ENCODE measurements at regions not wholly inside any gene's neighbourhood (a gene's known extent, or its start where the extent isn't known, plus 50 kb on each side); places are given as distances from the start of the nearest gene placed in this dataset.
"Not testable (repeated sequence)": the region's sequence is repeated elsewhere in the genome, so short reads cannot be mapped to it uniquely, and the experiment has no call there.

DNA sequence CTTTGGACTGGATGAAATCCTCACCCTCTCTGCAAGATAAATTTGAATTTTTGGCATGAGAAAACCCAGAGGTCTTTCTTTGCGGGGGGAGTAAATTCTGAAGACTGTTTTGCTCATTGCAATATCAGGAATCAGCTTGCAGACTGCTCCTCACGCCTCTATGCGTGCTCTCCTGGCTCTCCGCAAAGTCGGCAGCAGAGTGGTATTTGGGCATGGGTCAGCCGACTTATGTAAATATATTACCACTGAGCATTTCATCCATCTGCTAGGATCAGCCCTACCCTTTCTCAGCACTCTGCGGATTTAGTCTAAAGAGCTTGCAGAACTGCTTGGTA, 288.0 kb downstream of the ASMT start:
- TF ChIP-seq, protein P1, sequence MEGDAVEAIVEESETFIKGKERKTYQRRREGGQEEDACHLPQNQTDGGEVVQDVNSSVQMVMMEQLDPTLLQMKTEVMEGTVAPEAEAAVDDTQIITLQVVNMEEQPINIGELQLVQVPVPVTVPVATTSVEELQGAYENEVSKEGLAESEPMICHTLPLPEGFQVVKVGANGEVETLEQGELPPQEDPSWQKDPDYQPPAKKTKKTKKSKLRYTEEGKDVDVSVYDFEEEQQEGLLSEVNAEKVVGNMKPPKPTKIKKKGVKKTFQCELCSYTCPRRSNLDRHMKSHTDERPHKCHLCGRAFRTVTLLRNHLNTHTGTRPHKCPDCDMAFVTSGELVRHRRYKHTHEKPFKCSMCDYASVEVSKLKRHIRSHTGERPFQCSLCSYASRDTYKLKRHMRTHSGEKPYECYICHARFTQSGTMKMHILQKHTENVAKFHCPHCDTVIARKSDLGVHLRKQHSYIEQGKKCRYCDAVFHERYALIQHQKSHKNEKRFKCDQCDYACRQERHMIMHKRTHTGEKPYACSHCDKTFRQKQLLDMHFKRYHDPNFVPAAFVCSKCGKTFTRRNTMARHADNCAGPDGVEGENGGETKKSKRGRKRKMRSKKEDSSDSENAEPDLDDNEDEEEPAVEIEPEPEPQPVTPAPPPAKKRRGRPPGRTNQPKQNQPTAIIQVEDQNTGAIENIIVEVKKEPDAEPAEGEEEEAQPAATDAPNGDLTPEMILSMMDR (conservative IDR thresholded peaks at IDR 0.05; ENCODE audit: low read depth, low read length): no peak
- H3K4me3 ChIP-seq (ENCODE audit: low read depth, low read length): no peak overlapping the region
- DNase-seq (ENCODE audit: low read depth): no peak

DNA sequence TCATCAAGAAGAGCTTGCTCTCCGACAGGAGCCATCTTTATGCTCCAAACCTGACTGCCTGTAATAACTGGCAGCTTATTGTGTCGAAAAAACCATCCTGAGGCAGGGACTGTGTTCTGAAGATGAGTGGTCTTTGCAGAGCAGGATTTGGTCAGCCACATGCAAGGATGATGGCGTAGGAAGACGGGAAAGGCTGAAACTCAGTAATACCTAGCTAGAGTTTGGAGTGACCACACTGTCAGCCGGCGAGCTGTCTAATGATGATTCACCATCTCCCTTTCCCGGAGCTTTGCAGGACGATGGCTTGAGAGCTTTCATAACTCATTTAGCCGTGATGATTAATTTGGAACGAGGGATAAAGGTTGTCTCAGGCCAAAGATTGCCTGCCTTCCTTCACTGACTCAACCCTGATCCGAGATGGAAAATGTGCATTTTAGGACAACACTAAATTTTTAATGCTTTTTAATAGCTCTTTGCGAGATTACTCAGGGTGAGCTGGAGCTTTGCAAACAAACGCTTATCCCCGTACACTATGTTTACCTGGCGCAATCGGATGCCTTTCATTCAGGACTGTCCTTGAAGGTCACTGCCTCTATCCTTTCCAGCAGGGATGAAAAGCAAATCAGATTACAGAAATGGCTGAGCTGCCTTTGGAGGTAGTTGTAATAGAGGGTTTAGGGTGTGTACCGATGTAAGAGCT, 288.5 kb downstream of the ASMT start:
- no peak for DNase-seq (ENCODE audit: low read depth)
- H3K4me3 ChIP-seq (ENCODE audit: low read depth, low read length): no peak overlapping the region
- TF ChIP-seq, protein P1 (conservative IDR thresholded peaks at IDR 0.05; ENCODE audit: low read depth, low read length): no peak

DNA sequence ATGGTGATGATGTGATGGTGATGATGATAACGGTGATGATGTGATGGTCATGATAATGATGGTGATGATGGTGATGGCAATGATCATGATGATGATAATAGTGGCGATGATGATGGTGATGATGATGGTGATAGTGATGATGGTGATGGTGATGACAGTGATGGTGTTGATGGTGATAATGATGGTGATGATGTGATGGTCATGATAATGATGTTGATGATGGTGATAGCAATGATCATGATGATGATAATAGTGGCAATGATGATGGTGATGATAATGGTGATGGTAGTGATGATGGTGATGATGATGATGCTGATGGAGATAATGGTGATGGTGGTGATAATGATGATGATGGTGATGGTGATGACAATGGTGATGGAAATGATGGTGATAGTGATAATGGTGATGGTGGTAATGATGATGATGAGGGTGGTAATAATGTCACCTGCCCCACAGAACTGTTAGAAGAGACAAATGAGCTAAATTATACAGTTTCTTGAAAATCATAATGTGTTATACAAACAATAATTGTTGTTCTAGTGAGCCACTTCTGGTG, 289.9 kb downstream of the ASMT start:
- TF ChIP-seq, protein P1 (conservative IDR thresholded peaks at IDR 0.05; ENCODE audit: low read depth, low read length): no peak
- H3K4me3 ChIP-seq (ENCODE audit: low read depth, low read length): no peak overlapping the region
- no peak for DNase-seq (ENCODE audit: low read depth)

DNA sequence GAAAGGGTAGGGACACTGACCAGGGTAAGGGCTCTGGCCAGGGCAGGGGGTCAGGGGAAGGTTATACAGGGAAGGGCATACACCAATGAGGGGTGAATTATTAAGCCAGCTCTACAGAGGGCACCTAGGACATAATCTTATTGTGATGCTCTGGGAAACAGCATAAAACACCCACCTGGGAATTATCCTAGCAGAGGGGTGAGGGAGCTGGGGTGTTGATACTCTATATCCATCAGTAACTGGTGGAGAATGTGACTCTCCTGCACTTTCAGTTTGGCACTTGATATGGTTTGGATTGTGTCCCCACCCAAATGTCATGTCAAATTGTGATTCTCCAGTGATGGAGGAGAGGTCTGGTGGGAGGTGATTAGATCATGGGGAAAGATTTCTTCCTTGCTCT, 291.2 kb downstream of the ASMT start:
- no peak overlapping the region for H3K4me3 ChIP-seq (ENCODE audit: low read depth, low read length)
- TF ChIP-seq, protein P1 (conservative IDR thresholded peaks at IDR 0.05; ENCODE audit: low read depth, low read length): no peak
- no peak for DNase-seq (ENCODE audit: low read depth)

DNA sequence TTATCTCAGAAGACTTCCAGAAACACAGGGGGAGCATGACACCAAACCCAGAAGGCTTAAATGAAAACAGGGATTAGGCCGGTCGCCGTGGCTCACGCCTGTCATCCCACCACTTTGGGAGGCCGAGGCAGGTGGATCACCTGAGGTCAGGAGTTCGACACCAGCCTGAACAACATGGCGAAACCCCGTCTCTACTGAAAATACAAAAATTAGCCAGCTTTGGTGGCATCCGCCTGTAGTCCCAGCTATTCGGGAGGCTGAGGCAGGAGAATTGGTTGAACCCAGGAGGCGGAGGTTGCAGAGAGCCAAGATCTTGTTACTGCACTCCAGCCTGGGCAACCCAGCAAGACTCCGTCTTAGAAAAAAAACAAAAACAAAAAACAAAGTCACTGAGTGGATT, 294.1 kb downstream of the ASMT start:
- H3K4me3 ChIP-seq (ENCODE audit: low read depth, low read length); DNase-seq (ENCODE audit: low read depth): not testable (repeated sequence)

DNA sequence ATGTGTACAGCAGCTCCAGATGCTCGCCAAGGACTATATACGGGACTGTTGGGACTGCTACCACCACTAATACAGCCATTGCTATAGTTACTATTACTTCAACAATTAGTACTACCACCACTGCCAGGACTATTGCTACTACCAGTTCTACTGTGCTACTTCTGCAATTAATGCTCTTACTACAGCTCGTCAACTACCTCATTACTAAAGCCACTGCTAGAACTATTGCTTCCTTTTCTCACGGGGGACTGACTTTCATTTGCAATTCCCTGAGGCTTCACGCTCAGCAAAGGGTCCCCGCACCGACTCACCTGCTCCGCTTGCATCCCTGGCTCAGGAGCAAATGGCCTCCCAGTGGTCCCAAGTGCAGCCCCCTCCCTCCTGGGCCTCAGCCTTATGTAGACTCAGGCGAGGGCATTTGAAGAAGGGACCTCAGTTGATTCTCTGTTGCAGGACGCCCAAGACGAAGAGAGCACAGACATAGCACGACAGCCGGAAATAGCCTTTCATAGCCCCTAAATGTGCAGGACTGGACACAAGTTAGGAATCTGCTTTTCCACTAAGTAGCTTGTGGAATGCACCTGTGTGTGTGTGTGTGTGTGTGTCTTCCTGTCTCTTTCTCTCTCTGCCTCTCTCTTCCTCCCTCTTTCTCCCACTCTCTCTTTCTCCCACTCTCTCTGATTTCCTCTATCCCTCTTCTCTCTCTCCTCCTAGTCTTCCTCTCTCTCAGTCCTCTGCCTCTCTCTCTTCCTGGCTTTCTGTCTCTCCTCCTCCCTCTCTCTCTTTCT, 294.8 kb downstream of the ASMT start:
- no peak overlapping the region for H3K4me3 ChIP-seq (ENCODE audit: low read depth, low read length)
- DNase-seq (ENCODE audit: low read depth): no peak
- TF ChIP-seq, protein P1 (conservative IDR thresholded peaks at IDR 0.05; ENCODE audit: low read depth, low read length): no peak

DNA sequence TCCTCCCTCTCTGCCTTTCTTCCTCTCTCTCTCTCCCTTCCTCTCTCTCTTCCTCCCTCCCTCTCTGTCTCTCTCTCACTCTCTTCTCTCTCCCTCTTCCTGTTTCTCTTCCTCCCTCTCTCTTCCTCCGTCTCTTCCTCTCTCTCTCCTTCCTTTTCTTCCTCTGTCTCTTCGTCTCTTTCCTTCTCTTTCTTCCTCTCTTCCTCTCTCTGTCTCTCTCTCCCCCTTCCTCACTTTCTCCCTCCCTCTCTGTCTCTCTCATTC, 295.3 kb downstream of the ASMT start:
- no peak overlapping the region for H3K4me3 ChIP-seq (ENCODE audit: low read depth, low read length)
- DNase-seq (ENCODE audit: low read depth): no peak
- TF ChIP-seq, protein P1 (conservative IDR thresholded peaks at IDR 0.05; ENCODE audit: low read depth, low read length): no peak
